GM18498 (cell line): ENCODE measurements at regions not wholly inside any gene's neighbourhood (a gene's known extent, or its start where the extent isn't known, plus 50 kb on each side); places are given as distances from the start of the nearest gene placed in this dataset.
A peak's percentile ranks its signal among the peaks of the same experiment; 100 is the strongest.

Experiments used
- ATAC-seq: cut with Tn5 transposase; IDR thresholded peaks from one replicate; pipeline ENCODE4 v1.9.1; 2021; ENCODE audit warnings: mild to moderate bottlenecking, moderate library complexity; ENCODE audit not compliant: unreplicated experiment

- no peak for ATAC-seq
Observed at GRCh38 chr6:18904681-18905080, 517.5 kb downstream of the RNF144B start.

GRCh38 chr6:18920701-18921100, 533.6 kb downstream of the RNF144B start:
- no peak for ATAC-seq

- no peak for ATAC-seq
Observed at GRCh38 chr6:18931086-18931485, 543.9 kb downstream of the RNF144B start.

- ATAC-seq = no peak
Observed at GRCh38 chr6:18958146-18958545, 571.0 kb downstream of the RNF144B start.

GRCh38 chr6:18961566-18961965, 574.4 kb downstream of the RNF144B start:
- ATAC-seq = no peak

GRCh38 chr6:18962361-18962905, 575.3 kb downstream of the RNF144B start:
- no peak for ATAC-seq

GRCh38 chr6:18963439-18963838, 576.3 kb downstream of the RNF144B start:
- no peak for ATAC-seq

- ATAC-seq = no peak
Observed at GRCh38 chr6:18973251-18973650, 586.1 kb downstream of the RNF144B start.

- ATAC-seq = no peak
Observed at GRCh38 chr6:18976091-18976490, 588.9 kb downstream of the RNF144B start.

GRCh38 chr6:18976966-18977365, 589.8 kb downstream of the RNF144B start:
- ATAC-seq = no peak

GRCh38 chr6:18978337-18979128, 591.4 kb downstream of the RNF144B start:
- no peak for ATAC-seq

- ATAC-seq = no peak
Observed at GRCh38 chr6:18985061-18985460, 597.9 kb downstream of the RNF144B start.

- ATAC-seq = no peak
Observed at GRCh38 chr6:18985996-18986395, 598.8 kb downstream of the RNF144B start.

GRCh38 chr6:18988636-18989035, 601.5 kb downstream of the RNF144B start:
- ATAC-seq = no peak

- peak; percentile 72 for ATAC-seq
Observed at GRCh38 chr6:18990059-18990978, 603.2 kb downstream of the RNF144B start.

GRCh38 chr6:18997375-18997826, 610.3 kb downstream of the RNF144B start:
- peak; percentile 96 for ATAC-seq

GRCh38 chr6:19002976-19003560, 615.9 kb downstream of the RNF144B start:
- ATAC-seq = no peak

- ATAC-seq = no peak
Observed at GRCh38 chr6:19004176-19004575, 617.0 kb downstream of the RNF144B start.

GRCh38 chr6:19009769-19010168, 622.6 kb downstream of the RNF144B start:
- ATAC-seq = no peak

- no peak for ATAC-seq
Observed at GRCh38 chr6:19013026-19013705, 626.0 kb downstream of the RNF144B start.

GRCh38 chr6:19024737-19025136, 637.6 kb downstream of the RNF144B start:
- no peak for ATAC-seq
